ENCODE measurements at regions not wholly inside any gene's neighbourhood (a gene's known extent, or its start where the extent isn't known, plus 50 kb on each side); places are given as distances from the start of the nearest gene placed in this dataset.

- no peak overlapping the region for H3K4me3 ChIP-seq (ENCODE audit: low read depth, low read length)
- H3K4me1 ChIP-seq: 0 out of 2 replicates have a peak, but pooled peaks cover 9% of the 10 kb centered on the region
- H3K27me3 Mint-ChIP-seq (ENCODE audit: insufficient read depth, unreplicated experiment): no peaks in the 10 kb centered on the region
- no peaks in the 10 kb centered on the region for H3K9me3 ChIP-seq
- H3K27ac Mint-ChIP-seq (ENCODE audit: unreplicated experiment): no peak overlapping the region
- CTCF ChIA-PET: no interaction called here
- no peak for TF ChIP-seq CTCF (IDR thresholded peaks at IDR 0.05; ENCODE audit: insufficient read depth in 1 of 2, low read depth in 1 of 2, low read length in 1 of 2, severe bottlenecking in 1 of 2, unreplicated experiment in 1 of 2)
- no TSS peak for BruUV-seq (replicated peaks)
- no peaks in the 10 kb centered on the region for H3K36me3 ChIP-seq (ENCODE audit: control insufficient read depth, insufficient read depth, low read length)
- H3K4me1 Mint-ChIP-seq (ENCODE audit: low read depth, unreplicated experiment): peaks cover 24% of the 10 kb centered on the region
- intact Hi-C loops (cut with micrococcal nuclease; ENCODE audit: unreplicated experiment): no loop called here
- no peaks in the 10 kb centered on the region for H3K27me3 ChIP-seq (replicated peaks; ENCODE audit: control insufficient read depth, insufficient read depth, low read length)
- no peaks in the 10 kb centered on the region for H3K9me3 Mint-ChIP-seq (ENCODE audit: unreplicated experiment)
- no peaks in the 10 kb centered on the region for H3K36me3 Mint-ChIP-seq (ENCODE audit: insufficient read depth, unreplicated experiment)
- no peak overlapping the region for H3K4me3 Mint-ChIP-seq (ENCODE audit: unreplicated experiment)
- POLR2A ChIA-PET: no interaction called here
- DNase-seq: no peak
Measured at GRCh38 chr5:17096952-17097695, 120.3 kb upstream of the BASP1 start.

GRCh38 chr5:17099946-17100345 lies 117.5 kb upstream of the BASP1 start:
- no peak for DNase-seq
- POLR2A ChIA-PET: no interaction called here
- Mint-ChIP-seq H3K36me3 (ENCODE audit: insufficient read depth, unreplicated experiment) (no peaks in the 10 kb centered on the region), H3K27ac (ENCODE audit: unreplicated experiment) (no peak overlapping the region), H3K4me3 (ENCODE audit: unreplicated experiment) (no peak overlapping the region), H3K27me3 (ENCODE audit: insufficient read depth, unreplicated experiment) (no peaks in the 10 kb centered on the region), H3K4me1 (ENCODE audit: low read depth, unreplicated experiment) (peaks cover 37% of the 10 kb centered on the region), H3K9me3 (ENCODE audit: unreplicated experiment) (no peaks in the 10 kb centered on the region)
- Histone ChIP-seq H3K4me3 (ENCODE audit: low read depth, low read length) (no peak overlapping the region), H3K27me3 (replicated peaks; ENCODE audit: control insufficient read depth, insufficient read depth, low read length) (no peaks in the 10 kb centered on the region), H3K9me3 (no peaks in the 10 kb centered on the region), H3K4me1 (peaks cover 9% of the 10 kb centered on the region; the same call in 1 of the 2 replicates), H3K36me3 (ENCODE audit: control insufficient read depth, insufficient read depth, low read length) (no peaks in the 10 kb centered on the region)
- no TSS peak for BruUV-seq (replicated peaks)
- intact Hi-C loops (cut with micrococcal nuclease; ENCODE audit: unreplicated experiment): no loop called here
- CTCF ChIA-PET: no interaction called here
- TF ChIP-seq CTCF (IDR thresholded peaks at IDR 0.05; ENCODE audit: insufficient read depth in 1 of 2, low read depth in 1 of 2, low read length in 1 of 2, severe bottlenecking in 1 of 2, unreplicated experiment in 1 of 2): no peak

- ChIA-PET CTCF (no interaction called here), POLR2A (no interaction called here)
- H3K9me3 Mint-ChIP-seq (ENCODE audit: unreplicated experiment): no peaks in the 10 kb centered on the region
- H3K9me3 ChIP-seq: no peaks in the 10 kb centered on the region
- BruUV-seq (replicated peaks): no TSS peak
- no peak overlapping the region for H3K4me3 Mint-ChIP-seq (ENCODE audit: unreplicated experiment)
- H3K36me3 ChIP-seq (ENCODE audit: control insufficient read depth, insufficient read depth, low read length): no peaks in the 10 kb centered on the region
- no peaks in the 10 kb centered on the region; the same call in 1 of the 2 replicates for H3K4me1 ChIP-seq
- H3K4me1 Mint-ChIP-seq (ENCODE audit: low read depth, unreplicated experiment): peaks cover 15% of the 10 kb centered on the region
- H3K4me3 ChIP-seq (ENCODE audit: low read depth, low read length): no peak overlapping the region
- TF ChIP-seq CTCF (IDR thresholded peaks at IDR 0.05; ENCODE audit: insufficient read depth in 1 of 2, low read depth in 1 of 2, low read length in 1 of 2, severe bottlenecking in 1 of 2, unreplicated experiment in 1 of 2): no peak
- intact Hi-C loops (cut with micrococcal nuclease; ENCODE audit: unreplicated experiment): no loop called here
- H3K27ac Mint-ChIP-seq (ENCODE audit: unreplicated experiment): no peak overlapping the region
- no peaks in the 10 kb centered on the region for H3K27me3 ChIP-seq (replicated peaks; ENCODE audit: control insufficient read depth, insufficient read depth, low read length)
- no peaks in the 10 kb centered on the region for H3K27me3 Mint-ChIP-seq (ENCODE audit: insufficient read depth, unreplicated experiment)
- DNase-seq: no peak
- no peaks in the 10 kb centered on the region for H3K36me3 Mint-ChIP-seq (ENCODE audit: insufficient read depth, unreplicated experiment)
Measured at GRCh38 chr5:17103461-17103860, 114.0 kb upstream of the BASP1 start.
